CD4-positive, alpha-beta T cell treated with Interferon alpha-2 for 1 hour (primary cell): ENCODE measurements at regions not wholly inside any gene's neighbourhood (a gene's known extent, or its start where the extent isn't known, plus 50 kb on each side); places are given as distances from the start of the nearest gene placed in this dataset.

Experiments
- DNase-seq, 2 donors: peaks; one replicate each; pipeline ENCODE4 v3.0.0-alpha.2; 2020 to 2022

DNA sequence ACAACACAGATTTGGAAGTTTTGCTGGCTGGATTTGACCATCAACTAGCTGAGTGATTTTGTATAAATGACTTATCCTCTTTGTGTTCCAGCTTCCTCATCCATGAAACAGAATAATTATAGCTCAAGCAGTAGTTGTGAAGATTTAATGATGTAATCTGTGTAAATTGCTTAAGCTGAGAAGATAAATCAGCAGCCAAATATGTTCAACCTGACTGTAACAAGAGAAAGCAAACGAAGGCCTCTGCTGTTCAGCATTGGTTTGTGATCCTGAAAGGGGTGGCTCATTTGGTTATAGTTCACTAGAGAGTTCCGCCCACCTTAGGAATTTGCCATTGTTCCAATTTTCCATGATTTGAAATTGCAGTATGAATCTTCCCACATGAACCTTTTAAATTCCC is 75.7 kb upstream of the CCDC112 start:
- no peak for DNase-seq

- DNase-seq = no peak
These were observed 73.1 kb upstream of the CCDC112 start for GRCh38 chr5:115369430-115370144.

DNA sequence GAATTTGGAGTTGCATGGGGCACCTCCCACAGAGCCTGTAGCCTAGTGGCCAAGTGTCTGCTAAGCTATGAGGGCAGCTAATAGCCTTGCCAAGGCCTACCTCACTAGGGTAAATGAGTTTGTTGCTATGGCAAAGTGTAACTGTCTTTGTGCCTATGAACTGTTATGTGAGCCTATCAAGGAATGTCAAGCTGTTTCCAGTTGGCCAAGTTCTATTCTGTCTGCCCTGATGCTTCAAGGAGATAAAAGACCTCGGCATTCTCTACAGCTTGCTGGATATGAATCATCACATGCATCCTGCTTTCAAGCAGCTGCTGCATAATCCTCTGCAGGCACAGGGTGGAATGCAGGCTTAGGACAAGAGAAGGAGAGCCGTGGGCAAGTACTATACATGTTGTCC is 69.8 kb upstream of the CCDC112 start:
- DNase-seq = no peak

- no peak for DNase-seq
These were observed 67.4 kb upstream of the CCDC112 start for GRCh38 chr5:115363879-115364278.

- no peak for DNase-seq
These were observed 63.7 kb upstream of the CCDC112 start for GRCh38 chr5:115360046-115360685.

DNA sequence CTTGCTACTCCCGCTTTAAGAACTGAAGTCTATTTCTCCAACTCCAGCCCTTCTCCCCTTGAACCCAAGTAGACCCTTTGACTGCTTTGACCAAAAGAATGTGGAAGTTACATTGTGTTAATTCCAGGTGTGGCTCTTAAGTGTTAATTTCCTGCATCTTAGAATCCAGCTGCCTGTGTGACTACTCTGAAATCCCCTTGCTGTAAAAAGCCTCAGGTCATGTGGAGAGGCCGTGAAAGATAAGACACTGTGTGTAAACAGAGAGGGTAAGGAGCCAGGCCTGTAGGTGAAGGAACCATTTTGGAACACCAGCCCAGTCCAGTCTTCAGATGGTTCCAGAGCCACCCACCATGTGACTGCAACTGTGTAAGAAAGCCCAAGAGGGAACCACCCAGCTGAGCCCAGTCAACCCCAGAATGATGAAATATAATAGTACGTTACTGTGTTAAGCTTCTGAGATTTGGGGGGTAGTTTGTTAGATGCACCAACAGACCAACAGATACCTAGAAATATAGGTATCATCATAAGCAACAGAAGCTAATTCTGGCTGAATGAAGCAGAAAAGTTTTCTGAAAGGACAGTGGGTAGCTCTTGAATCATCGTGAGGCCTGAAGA is 59.4 kb upstream of the CCDC112 start:
- DNase-seq = no peak

- no peak for DNase-seq
These were observed 58.6 kb upstream of the CCDC112 start for GRCh38 chr5:115355095-115355494.

GRCh38 chr5:115354246-115354645 is 57.8 kb upstream of the CCDC112 start:
- no peak for DNase-seq

DNA sequence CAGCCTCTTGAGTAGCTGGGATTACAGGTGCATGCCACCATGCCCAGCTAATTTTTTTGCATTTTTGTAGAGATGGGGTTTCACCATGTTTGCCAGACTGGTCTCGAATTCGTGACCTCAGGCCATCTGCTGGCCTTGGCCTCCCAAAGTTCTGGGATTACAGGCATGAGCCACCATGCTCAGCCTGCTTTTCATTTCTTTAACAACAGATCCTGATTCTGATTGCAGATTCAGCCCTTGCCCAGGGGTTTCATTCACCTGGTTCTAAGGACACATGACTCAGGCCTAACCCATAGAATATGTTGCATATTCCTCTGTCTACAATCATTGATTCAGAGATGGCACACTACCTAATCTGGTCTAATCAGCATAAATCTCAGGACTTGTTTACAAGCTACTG is 56.1 kb upstream of the CCDC112 start:
- DNase-seq = no peak

DNA sequence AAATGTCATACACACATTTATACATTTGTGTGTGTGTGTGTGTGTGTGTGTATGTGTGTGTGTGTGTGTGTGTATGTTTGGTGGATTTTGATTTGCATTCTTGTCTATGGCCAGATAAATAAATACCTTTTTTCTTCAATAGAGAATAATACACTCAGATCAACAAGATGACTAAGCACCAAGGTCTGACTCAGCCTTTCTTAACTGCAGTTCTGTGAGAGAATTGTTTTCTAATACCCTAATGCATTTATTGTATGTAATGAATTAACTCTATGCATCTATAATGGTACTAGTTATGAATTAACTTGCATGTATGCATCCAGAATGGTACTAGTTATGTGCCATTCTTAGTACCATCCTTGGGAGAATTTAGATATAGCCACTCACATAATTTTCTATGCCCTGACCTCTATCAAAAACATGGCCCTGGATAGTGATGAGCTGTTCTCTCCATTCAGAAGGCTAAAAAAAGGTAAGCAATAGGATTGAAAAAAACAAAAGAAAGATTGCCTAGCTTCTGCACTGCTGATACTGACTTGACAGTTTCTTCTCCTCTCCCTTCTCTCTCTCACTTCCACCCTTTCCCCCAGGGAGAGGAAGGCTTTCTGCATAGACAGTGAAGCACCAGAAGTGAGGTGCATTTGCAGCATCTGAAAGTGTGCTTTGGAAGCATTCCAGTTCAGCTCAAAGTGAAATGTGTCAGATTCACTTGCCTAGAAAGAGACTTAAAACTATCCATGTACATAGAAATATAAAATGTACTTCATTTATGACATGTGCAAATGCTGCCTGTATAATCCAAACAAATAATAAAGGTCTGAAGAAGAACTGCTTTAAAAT is 55.1 kb upstream of the CCDC112 start:
- DNase-seq = no peak

- no peak for DNase-seq
These were observed 54.4 kb upstream of the CCDC112 start for GRCh38 chr5:115350894-115351293.

DNA sequence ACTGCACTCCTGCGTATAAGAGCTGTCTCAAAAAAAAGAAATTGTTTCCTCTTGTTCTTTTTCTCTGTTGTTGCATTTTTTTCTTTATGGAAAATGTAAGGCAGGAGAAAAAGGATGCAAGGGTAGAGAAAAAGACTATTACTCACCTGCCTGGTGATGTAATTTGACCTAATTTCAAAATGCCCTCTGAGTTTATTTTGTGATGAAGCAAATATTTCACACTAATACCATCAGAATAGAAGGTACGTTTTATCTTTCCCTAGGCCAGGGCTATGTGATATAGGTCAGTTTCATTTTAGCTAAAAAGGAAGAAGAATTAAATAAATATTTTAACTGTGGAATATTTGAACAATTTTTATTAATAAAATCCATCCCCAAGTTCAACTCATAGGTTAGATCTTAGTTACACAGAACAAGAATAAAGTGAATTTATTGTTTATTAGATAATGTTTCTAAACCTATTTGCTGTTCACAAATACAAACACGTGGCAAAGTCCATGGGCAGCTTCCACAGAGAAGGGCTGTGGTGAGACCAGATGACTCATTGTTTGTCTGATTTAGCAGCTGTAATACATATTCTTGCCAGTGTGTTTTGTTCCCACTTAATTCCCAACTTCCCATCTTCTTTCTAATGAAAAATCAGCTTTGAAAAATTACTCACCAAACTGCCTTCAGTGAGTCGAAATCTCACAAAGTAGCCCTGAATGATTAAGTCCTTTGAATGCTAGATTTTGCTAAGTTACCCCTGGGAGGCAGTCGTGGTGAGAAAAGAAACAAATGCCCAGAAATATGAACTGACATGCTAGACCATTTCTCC is 52.8 kb upstream of the CCDC112 start:
- DNase-seq = no peak

- no peak for DNase-seq
These were observed 51.7 kb upstream of the CCDC112 start for GRCh38 chr5:115348175-115348574.
